Stimulated activated naive CD4-positive, alpha-beta T cell treated with Interleukin-2 at 50 U/mL for 16 hours (primary cell): ENCODE measurements at regions not wholly inside any gene's neighbourhood (a gene's known extent, or its start where the extent isn't known, plus 50 kb on each side); places are given as distances from the start of the nearest gene placed in this dataset.

Experiments used
- DNase-seq: peaks from one replicate; lab custom pipeline; 2025; lab: John Stamatoyannopoulos, UW

GRCh38 chr17:73785496-73785895, 141.3 kb upstream of the SDK2 start:
- no peak for DNase-seq

- DNase-seq, result no peak
Measured at GRCh38 chr17:73785958-73786743, 141.9 kb upstream of the SDK2 start.

- no peak for DNase-seq
Measured at GRCh38 chr17:73787076-73788059, 143.1 kb upstream of the SDK2 start.

DNA sequence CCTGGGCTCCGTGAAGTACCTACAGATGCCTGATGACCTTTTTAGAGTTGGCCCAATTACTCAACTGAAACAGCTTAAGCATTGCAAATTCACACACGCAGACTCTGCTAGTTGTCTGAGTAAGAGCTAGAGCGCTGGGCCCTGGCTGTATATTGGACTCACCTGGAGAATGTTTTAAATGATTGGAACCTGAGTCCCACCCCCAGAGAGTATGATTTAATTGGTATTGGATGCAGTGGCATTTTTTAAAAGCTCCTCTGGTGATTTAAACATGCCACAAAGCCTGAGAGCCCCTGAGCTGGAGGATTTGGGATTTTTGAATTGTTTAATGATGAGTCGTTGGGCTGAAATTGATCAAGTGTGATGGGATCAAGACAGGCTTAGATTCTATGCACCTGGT, 143.9 kb upstream of the SDK2 start:
- DNase-seq, result no peak

DNA sequence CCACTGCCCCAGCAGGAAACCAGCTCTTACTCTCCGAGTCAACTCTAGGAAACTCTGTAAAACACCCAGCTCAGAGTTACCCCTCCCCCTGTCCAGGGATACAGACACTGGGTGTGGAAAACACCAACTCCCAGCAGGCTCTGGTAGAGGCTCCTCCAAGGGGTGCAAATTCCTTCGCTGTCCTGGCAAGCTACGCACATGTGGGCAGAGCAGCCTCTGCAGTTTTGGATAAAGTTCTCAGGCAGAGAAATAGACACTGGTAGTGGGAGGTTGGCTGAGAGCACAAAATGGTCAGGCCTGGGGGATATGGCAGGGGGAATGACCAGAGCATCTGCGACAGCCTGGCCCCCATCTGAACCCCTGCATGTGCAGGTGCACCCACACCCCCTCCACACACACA, 146.9 kb upstream of the SDK2 start:
- DNase-seq, result no peak

GRCh38 chr17:73791631-73792030, 147.4 kb upstream of the SDK2 start:
- no peak for DNase-seq

GRCh38 chr17:73792994-73793393, 148.7 kb upstream of the SDK2 start:
- DNase-seq, result no peak

GRCh38 chr17:73794336-73794735, 150.1 kb upstream of the SDK2 start:
- DNase-seq, result no peak

DNA sequence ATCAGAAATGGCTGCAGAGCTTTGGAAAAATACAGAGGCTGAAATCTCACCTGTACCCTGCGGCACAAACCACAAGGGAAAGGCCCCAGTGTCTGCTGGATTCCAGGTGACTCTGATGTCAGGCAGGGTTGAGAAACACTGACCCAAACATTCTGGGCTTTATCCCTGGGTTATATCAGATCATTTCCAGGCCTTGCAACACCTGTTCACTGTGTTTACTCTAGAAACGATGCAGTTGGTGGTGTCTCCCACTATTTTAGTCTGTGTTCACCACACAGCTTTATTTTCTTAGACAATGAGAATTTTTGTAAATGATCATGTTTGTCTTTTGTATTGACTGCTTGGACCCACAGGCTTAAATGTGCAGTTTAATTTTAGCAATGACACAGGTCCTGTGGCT, 151.5 kb upstream of the SDK2 start:
- DNase-seq, result no peak

GRCh38 chr17:73797594-73798110, 153.4 kb upstream of the SDK2 start:
- no peak for DNase-seq

- no peak for DNase-seq
Measured at GRCh38 chr17:73798111-73798748, 154.0 kb upstream of the SDK2 start.

DNA sequence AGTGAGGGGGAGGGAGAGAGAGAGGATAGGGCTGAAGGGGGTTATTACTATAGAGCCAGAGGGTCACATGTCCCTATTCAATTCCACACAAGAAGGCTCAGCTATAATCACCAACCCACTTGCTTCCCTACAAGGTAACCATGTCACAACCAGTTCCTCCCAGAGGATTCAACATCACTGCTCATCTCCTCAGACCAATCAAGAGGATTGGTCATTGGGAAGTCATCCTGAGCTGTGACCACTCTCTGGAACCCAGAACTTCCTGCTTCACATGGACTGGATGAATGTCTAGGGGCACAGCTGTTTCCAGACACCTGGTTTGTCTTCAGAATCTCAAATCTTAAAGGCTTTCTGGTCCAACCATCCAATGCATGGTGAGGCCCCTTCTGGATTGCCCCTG, 154.9 kb upstream of the SDK2 start:
- DNase-seq, result no peak

DNA sequence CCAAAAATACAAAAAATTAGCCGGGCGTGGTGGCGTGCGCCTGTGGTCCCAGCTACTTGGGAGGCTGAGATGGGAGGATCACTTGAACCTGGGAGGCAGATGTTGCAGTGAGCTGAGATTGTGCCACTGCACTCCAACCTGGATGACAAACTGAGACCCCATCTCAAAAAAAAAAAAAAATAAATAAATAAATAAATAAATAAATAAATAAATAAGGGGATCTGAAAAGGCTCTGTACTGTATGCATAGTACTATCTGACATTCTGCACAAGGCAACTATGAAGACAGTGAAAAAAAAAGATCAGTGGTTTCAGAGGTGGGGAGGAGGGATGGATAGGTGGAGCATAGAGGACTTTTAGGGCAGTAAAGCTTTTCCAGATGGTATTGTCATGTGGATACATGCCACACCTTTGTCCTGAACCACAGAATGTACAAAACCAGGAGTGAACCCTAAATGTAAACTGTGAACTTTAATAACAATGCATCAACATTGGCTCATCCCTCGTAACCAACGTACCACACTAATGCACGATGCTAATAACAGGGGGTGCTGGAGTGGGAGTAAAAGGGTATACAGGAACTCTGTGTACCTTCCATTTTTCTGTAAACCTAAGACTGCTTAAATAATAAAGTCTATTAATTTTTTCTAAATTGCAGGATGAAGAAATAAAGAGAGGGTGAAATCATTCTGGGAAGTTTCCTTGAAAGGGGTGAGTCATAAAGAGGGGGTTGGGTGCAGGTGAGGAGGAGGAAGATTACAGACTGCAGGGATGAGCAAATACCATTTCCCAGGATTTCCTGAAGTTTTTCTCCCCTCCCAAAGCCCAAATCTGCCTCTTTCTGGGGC, 155.8 kb upstream of the SDK2 start:
- DNase-seq, result no peak

DNA sequence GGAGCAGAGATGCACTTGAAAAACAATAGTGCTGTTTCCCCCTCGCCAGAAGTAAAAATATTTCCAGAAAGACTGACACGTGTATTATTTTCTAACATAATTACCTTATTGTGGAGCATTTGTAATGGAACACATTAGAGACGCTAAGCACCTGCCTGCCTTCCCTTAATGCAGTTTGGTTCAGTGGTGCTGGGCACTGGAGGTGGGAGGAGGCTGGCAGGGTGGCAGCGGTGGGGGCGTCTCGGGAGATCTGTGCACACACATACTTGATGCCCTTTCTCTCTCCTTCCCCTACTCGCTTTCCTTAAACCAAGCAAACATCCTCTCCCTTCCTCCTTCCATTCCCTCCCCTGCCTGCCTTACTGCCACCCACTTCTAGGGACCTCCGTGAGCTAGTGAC, 156.6 kb upstream of the SDK2 start:
- DNase-seq, result no peak

DNA sequence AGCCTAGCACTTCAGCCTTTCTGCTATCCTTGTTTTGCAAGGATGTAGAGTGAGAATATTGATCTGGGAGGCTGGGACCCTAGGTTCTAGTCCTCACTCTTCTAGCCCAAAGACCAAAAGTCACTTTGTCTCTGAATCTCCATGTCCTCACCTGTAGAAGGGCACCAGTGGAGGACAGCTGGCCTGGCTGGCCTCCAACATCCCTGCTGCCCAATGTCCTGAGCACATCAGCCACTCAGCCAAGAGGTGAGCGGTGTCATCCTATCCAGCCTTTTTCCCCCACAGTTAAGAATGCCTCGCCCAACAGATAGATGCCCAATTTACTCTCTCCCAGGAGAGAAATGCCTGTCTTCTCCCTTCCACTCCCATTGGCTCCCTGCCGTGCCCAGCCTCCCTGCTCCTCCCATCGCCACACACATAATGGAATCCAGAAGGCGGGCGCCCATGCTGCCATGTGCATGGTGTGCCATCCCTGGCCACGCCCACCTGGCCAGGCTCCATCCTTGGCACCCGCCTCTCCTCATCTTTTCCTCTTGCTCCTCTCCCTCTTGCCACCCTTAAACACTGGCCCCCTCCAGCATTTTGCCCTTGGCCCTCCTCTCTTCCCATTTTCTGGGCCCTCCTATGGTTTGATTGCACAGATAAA, 157.3 kb upstream of the SDK2 start:
- DNase-seq, result no peak

DNA sequence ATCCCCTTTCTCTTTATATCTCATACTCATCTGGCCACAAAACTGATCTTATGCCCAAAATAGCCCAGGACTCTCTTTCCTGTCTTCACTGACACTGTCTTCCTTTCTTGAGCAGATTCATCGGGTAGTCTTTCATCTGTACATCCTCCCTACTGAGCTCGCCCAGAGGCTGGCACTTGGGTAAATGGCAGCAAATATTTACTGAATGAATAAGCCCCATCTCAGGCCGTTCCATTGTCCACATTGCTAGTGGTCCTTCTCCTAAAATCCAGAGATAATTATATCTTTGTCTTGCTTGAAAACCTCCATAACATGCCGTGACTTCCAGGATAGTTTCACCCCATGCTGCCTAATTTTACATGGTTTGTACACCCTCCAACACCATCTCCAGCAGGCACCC, 158.1 kb upstream of the SDK2 start:
- no peak for DNase-seq

DNA sequence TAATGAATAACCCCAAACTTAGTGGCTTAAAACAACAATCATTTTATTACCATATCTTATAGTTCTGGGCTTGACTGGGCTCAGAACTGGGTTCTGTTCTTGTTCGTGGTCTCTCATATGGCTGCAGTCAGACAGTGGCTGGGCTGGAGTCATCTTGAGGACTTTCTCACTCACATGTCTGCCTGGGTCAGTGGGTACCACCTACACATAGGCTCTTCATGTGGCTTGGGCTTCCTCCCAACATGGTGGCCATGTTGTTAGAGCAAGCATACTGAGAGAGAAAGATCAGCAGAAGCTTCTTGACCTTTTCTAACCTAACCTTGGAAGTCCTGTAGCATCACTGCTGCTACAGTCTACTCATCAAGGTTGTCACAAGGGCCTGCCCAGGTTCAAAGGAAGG, 158.6 kb upstream of the SDK2 start:
- DNase-seq, result no peak

- DNase-seq, result no peak
Measured at GRCh38 chr17:73803964-73804435, 159.8 kb upstream of the SDK2 start.

DNA sequence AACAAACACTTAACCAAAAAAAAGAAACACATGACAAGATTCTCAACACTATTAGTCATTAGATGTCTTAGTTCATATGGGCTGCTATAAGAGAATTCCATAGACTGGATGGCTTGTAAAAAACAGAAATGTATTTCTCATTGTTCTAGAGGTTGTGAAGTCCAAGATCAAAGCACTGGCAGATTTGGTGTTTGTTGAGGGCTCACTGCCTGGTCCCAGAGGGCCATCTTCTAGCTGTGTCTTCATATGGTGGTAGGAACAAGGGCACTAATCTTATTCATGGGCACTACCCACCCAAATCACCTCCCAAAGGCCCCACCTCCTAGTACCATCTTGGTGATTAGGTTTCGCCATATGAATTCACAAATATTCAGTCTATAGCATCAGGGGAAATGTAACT, 162.5 kb upstream of the SDK2 start:
- no peak for DNase-seq

GRCh38 chr17:73813201-73813600, 169.0 kb upstream of the SDK2 start:
- no peak for DNase-seq

- DNase-seq, result no peak
Measured at GRCh38 chr17:73814075-73814474, 169.8 kb upstream of the SDK2 start.
